Activated naive CD8-positive, alpha-beta T cell treated with anti-CD3 and anti-CD28 coated beads, Interleukin-2, amount 50 U/mL, for 16 hours (primary cell): ENCODE measurements at regions not wholly inside any gene's neighbourhood (a gene's known extent, or its start where the extent isn't known, plus 50 kb on each side); places are given as distances from the start of the nearest gene placed in this dataset.
"Not testable (repeated sequence)": the region's sequence is repeated elsewhere in the genome, so short reads cannot be mapped to it uniquely, and the experiment has no call there.

Source experiments
- DNase-seq: peaks from one replicate; pipeline ENCODE4 v3.0.0-alpha.2; 2020; ENCODE audit warnings: low read depth, low spot score

- DNase-seq = no peak
These were observed 146.6 kb upstream of the PRSS16 start for GRCh38 chr6:27100921-27101320.

DNA sequence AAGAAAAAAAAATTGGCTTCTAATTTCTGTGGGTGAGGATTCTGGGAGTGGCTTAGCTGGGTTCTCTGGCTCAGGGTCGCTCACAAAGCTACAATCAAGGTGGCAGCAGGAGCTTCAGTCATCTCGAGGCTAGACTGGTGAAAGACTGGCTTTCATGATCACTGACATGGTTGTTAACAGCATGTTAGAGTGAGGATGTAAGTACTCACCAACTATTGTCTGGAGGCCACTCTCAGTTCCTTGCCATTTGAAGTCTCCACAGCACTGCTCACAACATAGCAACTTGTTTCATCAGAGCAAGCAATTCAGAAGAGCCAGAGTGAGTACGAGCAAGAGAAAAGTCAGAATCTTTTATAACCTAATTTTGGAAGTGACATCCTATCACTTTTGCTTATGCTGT is 145.7 kb upstream of the PRSS16 start:
- no peak for DNase-seq

DNA sequence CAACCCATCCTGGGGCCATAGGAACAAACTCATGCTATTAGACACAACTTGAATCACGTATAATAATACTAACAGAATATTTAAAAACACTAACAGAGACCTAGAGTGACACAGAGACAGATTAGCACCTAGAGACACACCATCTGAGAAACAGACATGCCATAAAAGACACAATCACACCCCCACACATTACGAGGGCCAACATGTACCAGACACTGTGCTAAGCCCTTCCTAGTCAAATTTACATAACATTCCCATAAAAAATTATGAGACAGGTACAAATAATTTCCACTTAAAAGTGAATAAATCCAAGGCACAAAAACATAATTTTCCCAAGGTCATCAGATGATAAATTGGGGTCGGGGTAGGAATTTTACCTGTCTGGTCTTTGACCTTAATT is 141.1 kb upstream of the PRSS16 start:
- no peak for DNase-seq

GRCh38 chr6:27111743-27112142 is 135.8 kb upstream of the PRSS16 start:
- DNase-seq = no peak

DNA sequence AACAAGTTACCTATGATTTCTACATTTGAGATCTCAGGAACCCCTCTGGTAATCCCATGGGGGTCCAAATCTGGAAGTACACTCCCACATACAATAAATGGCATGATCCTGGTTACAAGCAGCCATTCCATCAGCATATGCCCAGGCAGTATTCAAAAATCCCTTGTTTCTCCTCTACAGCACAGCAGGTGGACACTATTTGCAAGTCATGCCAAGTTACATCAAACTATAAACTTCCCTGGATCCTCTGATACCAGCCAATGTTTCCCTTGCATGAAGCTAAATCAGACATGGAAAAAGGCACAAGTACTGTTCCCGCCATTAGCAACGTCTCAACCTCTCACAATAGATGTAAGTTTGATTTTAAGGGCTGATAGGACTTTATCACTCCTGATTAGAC is 134.5 kb upstream of the PRSS16 start:
- no peak for DNase-seq

DNA sequence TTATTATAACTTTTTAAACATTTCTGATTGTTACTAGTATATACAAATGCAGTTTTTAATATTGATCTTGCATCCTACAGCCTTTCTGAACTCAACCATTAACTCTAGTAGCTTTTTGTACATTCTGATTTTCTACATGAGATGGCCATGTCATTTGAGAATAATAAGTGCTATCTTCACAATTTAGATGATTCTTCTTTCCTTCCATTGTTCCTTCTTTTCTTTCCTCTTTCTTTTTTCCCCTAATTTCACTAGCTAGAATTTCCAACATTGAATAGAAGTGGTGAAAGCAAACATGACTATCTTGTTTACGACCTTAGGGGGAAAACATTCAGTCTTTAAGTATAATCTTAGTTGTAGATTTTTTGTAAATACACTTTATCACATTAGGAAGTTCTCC is 128.2 kb upstream of the PRSS16 start:
- no peak for DNase-seq

DNA sequence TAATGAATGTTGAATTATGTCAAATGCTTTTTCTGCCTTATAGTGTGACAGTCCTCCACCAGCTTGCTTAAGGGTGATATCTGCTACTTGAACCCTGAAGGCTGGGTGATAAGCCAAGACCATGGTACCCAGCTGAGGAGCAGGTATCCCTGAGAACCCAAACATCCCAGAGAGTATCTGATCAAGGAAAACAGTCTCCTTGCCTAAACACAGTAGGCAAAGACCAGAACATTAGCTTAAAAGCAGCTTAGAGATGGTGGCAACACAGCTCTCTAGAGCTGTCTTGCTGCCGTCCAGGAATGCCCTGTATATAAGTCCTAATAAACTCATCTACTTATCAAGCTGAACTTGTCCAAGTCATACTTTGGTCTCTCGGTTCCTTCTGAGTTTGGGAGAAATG is 127.7 kb upstream of the PRSS16 start:
- DNase-seq = no peak

DNA sequence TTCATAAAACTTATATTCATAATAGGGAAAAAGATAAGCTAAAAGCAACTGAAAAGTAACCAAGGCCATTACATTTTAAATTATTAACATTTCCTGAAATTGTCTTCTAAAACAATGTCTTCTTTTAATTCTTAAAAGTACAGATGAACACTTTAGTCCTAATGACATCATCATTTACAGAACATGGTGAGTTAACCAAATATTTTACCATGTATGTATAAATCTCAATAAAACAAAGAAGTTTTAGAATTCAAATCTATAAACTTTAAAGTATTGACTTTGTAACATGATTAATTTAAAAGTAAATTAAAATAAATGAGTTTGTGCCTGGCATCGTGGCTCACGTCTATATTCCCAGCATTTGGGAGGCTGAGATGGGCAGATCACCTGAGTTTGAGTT is 125.9 kb upstream of the PRSS16 start:
- no peak for DNase-seq

GRCh38 chr6:27124252-27124657 is 123.2 kb upstream of the PRSS16 start:
- no peak for DNase-seq

- DNase-seq = no peak
These were observed 121.3 kb upstream of the PRSS16 start for GRCh38 chr6:27126046-27126814.

DNA sequence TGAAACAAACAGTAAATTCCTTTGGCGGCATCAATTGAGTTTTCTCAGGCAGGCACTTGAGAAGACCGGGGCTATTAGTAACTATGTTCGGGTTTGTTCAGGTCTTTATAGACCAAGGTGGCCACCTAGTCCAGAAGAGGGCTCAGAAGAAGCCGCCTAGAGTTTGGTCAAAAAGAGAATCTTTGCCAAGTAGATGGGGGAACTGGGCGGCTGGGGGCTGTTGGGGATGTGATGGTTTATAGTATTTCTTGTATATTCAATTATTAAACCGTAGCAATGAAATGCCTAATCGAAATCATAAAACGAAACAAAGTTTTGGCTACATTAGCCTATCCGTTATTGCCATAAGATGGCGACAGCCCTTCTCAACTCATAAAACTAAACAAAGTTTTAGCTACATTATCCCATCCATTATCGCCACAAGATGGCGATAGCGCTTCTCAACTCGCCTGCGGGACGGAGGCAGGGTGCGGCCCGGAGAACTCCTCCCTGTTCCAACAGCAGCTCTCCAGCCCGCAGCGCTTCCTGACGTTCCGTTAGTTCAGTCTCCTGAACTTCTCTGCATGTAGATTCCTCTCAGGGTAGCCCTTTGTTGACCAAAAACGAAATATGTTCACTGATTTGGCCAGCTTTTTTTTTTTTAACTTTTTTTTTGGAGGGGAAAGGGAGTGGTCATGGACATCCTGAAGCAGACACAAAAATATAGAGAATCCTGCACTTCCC is 120.5 kb upstream of the PRSS16 start:
- peak; percentile 55 for DNase-seq

GRCh38 chr6:27127874-27128273 is 119.6 kb upstream of the PRSS16 start:
- not testable (repeated sequence) for DNase-seq

DNA sequence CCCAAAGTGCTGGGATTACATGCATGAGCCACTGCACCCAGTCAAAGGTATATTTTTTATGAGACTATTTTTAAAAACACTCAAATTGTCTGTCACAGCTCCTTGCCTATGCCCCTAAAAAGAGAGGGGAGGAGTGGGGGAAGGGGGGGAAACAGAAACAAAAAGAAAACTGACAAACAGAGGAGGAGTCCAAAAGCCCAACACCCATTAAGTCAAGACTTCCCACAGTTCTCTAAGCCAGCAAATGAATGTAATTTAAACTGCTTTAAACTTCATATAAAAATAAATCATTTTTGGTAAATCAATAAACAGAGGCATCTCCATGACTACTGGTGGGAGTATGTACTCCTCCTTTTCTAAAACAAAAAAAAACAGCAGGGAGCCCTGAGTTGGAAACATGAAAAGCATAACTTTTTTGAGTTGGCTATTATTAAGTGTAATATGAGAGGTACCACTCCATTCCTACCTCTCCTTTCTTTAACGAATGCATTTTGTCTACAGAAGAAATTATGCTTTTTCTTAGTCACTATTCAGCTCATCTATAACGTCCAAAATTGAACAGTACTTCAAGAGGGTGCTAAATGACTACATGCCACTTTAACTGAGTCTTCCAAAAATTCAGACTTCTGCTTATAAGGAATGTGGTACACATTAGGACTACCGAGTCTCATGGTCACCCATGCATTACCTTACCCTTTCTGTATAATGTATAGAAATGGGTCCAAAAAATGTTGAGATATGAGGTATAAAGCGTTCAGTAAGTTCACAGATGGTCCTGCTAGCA is 119.0 kb upstream of the PRSS16 start:
- DNase-seq = no peak

- no peak for DNase-seq
These were observed 118.2 kb upstream of the PRSS16 start for GRCh38 chr6:27129095-27129815.

- no peak for DNase-seq
These were observed 117.6 kb upstream of the PRSS16 start for GRCh38 chr6:27129917-27130316.

- no peak for DNase-seq
These were observed 116.7 kb upstream of the PRSS16 start for GRCh38 chr6:27130668-27131428.

DNA sequence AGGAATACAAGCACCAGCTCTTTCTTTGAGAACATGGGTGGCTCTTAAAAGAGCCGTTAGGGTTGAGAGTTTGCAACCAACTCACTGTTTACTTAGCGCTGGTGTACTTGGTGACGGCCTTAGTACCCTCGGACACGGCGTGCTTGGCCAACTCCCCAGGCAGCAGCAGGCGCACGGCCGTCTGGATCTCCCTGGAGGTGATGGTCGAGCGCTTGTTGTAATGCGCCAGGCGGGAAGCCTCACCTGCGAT is 115.3 kb upstream of the PRSS16 start:
- not testable (repeated sequence) for DNase-seq

- peak; percentile 64 for DNase-seq
These were observed 114.8 kb upstream of the PRSS16 start for GRCh38 chr6:27132532-27133280.

GRCh38 chr6:27133281-27134227 is 113.9 kb upstream of the PRSS16 start:
- no peak for DNase-seq
